K562 (cell line): ENCODE measurements at regions not wholly inside any gene's neighbourhood (a gene's known extent, or its start where the extent isn't known, plus 50 kb on each side); places are given as distances from the start of the nearest gene placed in this dataset.

Experiments used
- ATAC-seq: fragments of 200-7000 bp; cut with Tn5 transposase; 3 replicates; pipeline ENCODE4 v1.9.1; 2020; ENCODE audit warnings: moderate library complexity
- BruUV-seq: library from RNA; stranded (reverse); fragments of 400-500 nt; replicated peaks from 2 replicates; lab custom pipeline; 2021; lab: Mats Ljungman, UMichigan
- CTCF ChIA-PET: fragments of 300-600 bp; formaldehyde crosslinking; extraction: SDS; loops from one replicate; lab custom pipeline; 2021; ENCODE audit warnings: low intra/inter-chr PET ratio; lab: Yijun Ruan, JAX
- POLR2A ChIA-PET: fragments of 300-600, 350-650 bp; sonication (Branson Sonifier 250); formaldehyde crosslinking; extraction: SDS; loops from one replicate; lab custom pipeline; 2021; ENCODE audit warnings: antibody characterized with exemption, inconsistent platforms; lab: Yijun Ruan, JAX
- DNase-seq, 4 experiments: peaks; one replicate each; pipeline versions ENCODE4 v3.0.0 to v3.0.0-alpha.2; 2011 to 2018; ENCODE audit warnings: low spot score in 3 of 4, mixed read lengths in 3 of 4; ENCODE audit errors: extremely low read depth in 1 of 4
- FAIRE-seq: peaks from 2 replicates; lab custom pipeline; 2011; peaks lifted over from hg19 to GRCh38; lab: Jason Lieb, UNC
- H2AFZ ChIP-seq: 2 replicates; pipeline ENCODE4 v1.6.0; 2011; ENCODE audit warnings: low read depth, low read length, control low read depth, inconsistent platforms
- H3K27ac ChIP-seq: fragments of 200-600 bp; 3 replicates; pipeline ENCODE4 v1.8.0; 2011; ENCODE audit warnings: low read depth, mild to moderate bottlenecking, control low read depth, inconsistent platforms, low read length, moderate library complexity, mixed read lengths; ENCODE audit errors: extremely low read depth
- H3K27me3 ChIP-seq, 2 experiments: fragments of 300-600 bp in 1 of 2; 2 replicates in 1 of 2; 3 replicates in 1 of 2; pipeline versions ENCODE4 v1.6.0 to v1.8.0; 2011; ENCODE audit warnings: inconsistent platforms in 2 of 2, low read length in 2 of 2, mild to moderate bottlenecking in 1 of 2, mixed read lengths in 1 of 2, moderate library complexity in 1 of 2; ENCODE audit not compliant: control insufficient read depth in 2 of 2, insufficient read depth in 2 of 2
- H3K36me3 ChIP-seq: fragments of 300-600 bp; 3 replicates; pipeline ENCODE4 v1.8.0; 2011; ENCODE audit warnings: mild to moderate bottlenecking, low read length, inconsistent platforms; ENCODE audit not compliant: control insufficient read depth, insufficient read depth
- H3K4me1 ChIP-seq, 2 experiments: fragments of 200-600 bp in 1 of 2; replicated peaks in 1 of 2; 2 replicates in 1 of 2; 3 replicates in 1 of 2; pipeline versions ENCODE4 v1.5.1 to v1.8.0; 2011; ENCODE audit warnings: inconsistent platforms in 2 of 2, low read length in 2 of 2, mild to moderate bottlenecking in 1 of 2, mixed read lengths in 1 of 2, moderate library complexity in 1 of 2; ENCODE audit not compliant: control insufficient read depth in 2 of 2, insufficient read depth in 2 of 2
- H3K4me2 ChIP-seq: 2 replicates; pipeline ENCODE4 v1.6.1; 2011; ENCODE audit warnings: low read length, control low read depth, inconsistent platforms, mixed read lengths; ENCODE audit not compliant: insufficient read depth
- H3K4me3 ChIP-seq: fragments of 200-600 bp; sonication (generic), shearing (Covaris generic); 2 replicates; pipeline ENCODE4 v1.5.1; 2016; ENCODE audit warnings: control low read depth, inconsistent platforms
- H3K79me2 ChIP-seq: fragments of 200-600 bp; 3 replicates; pipeline ENCODE4 v1.8.0; 2011; ENCODE audit warnings: low read length, inconsistent platforms; ENCODE audit not compliant: control insufficient read depth, insufficient read depth
- H3K9ac ChIP-seq, 2 experiments: 2 replicates each; pipeline versions ENCODE4 v1.6.0 to v1.6.1; 2011; ENCODE audit warnings: low read depth in 2 of 2, low read length in 2 of 2, control low read depth in 1 of 2, inconsistent platforms in 1 of 2, mild to moderate bottlenecking in 1 of 2, mixed read lengths in 1 of 2; ENCODE audit not compliant: insufficient read depth in 1 of 2
- H3K9me1 ChIP-seq: one replicate; pipeline ENCODE4 v1.6.0; 2011; ENCODE audit warnings: inconsistent platforms, mild to moderate bottlenecking, low read length, moderate library complexity; ENCODE audit not compliant: control insufficient read depth, insufficient read depth
- H3K9me3 ChIP-seq: replicated peaks from 2 replicates; pipeline ENCODE4 v1.5.1; 2011; ENCODE audit warnings: low read depth, low read length, inconsistent platforms; ENCODE audit not compliant: control insufficient read depth, insufficient read depth
- H4K20me1 ChIP-seq: replicated peaks from 2 replicates; pipeline ENCODE4 v1.6.1; 2011; ENCODE audit warnings: low read length, inconsistent platforms, mixed read lengths; ENCODE audit not compliant: control insufficient read depth, insufficient read depth
- ARNT ChIP-seq, 2 experiments: fragments of 450-650 bp; IDR thresholded peaks; 2 replicates each; pipeline ENCODE4 v1.6.1; 2016; ENCODE audit warnings: mild to moderate bottlenecking in 1 of 2
- BMI1 ChIP-seq: fragments of 150-350 bp; IDR thresholded peaks from 2 replicates; pipeline ENCODE4 v1.6.1; 2014; ENCODE audit warnings: low read length
- ERF ChIP-seq: fragments of 450-650 bp; formaldehyde crosslinking; IDR thresholded peaks from 2 replicates; pipeline ENCODE4 v1.4.0; 2020; ENCODE audit warnings: mild to moderate bottlenecking, mixed read lengths
- ETS1 ChIP-seq: conservative IDR thresholded peaks from 2 replicates; pipeline ENCODE4 v1.6.1; 2011; ENCODE audit warnings: low read depth, mild to moderate bottlenecking, low read length; ENCODE audit not compliant: control insufficient read depth
- FOXA3 ChIP-seq, 2 experiments: fragments of 450-650 bp in 1 of 2; sonication (generic) in 1 of 2; formaldehyde crosslinking; IDR thresholded peaks in 1 of 2; conservative IDR thresholded peaks in 1 of 2; 2 replicates each; pipeline versions ENCODE4 v1.4.0 to v1.8.0; 2020 to 2022; ENCODE audit warnings: mild to moderate bottlenecking in 2 of 2, missing genetic modification reagents in 1 of 2
- GATA2 ChIP-seq: sonication (generic); formaldehyde crosslinking; IDR thresholded peaks from 2 replicates; pipeline ENCODE4 v1.4.0; 2020; ENCODE audit warnings: mild to moderate bottlenecking, missing genetic modification reagents
- GTF2F1 ChIP-seq: IDR thresholded peaks from 2 replicates; pipeline ENCODE4 v1.6.1; 2011; ENCODE audit warnings: low read depth, low read length, improper control_type of control experiment
- KLF10 ChIP-seq: fragments of 250-450 bp; sonication (Bioruptor Pico); IDR thresholded peaks from 2 replicates; pipeline ENCODE4 v1.6.1; 2021; ENCODE audit warnings: matching md5 sums
- MAX ChIP-seq: sonication (generic); formaldehyde crosslinking; IDR thresholded peaks from 2 replicates; pipeline ENCODE4 v1.9.0; 2022; ENCODE audit warnings: mild to moderate bottlenecking, missing genetic modification reagents
- NEUROD1 ChIP-seq: fragments of 150-350 bp; IDR thresholded peaks from 2 replicates; pipeline ENCODE4 v1.6.1; 2014; ENCODE audit warnings: borderline replicate concordance, low read length, low read depth; ENCODE audit not compliant: partially characterized antibody
- PML ChIP-seq: IDR thresholded peaks from 2 replicates; pipeline ENCODE4 v1.6.1; 2012; ENCODE audit warnings: low read length, inconsistent platforms
- RHOXF2B ChIP-seq: fragments of 250-450 bp; sonication (Bioruptor Pico); conservative IDR thresholded peaks from 2 replicates; pipeline ENCODE4 v1.5.1; 2021
- SIN3B ChIP-seq: fragments of 450-650 bp; IDR thresholded peaks from 2 replicates; pipeline ENCODE4 v1.6.1; 2017; ENCODE audit warnings: low read depth, mild to moderate bottlenecking, moderate library complexity
- YBX1 ChIP-seq: fragments of 450-650 bp; IDR thresholded peaks from 2 replicates; pipeline ENCODE4 v1.7.1; 2016; ENCODE audit warnings: mild to moderate bottlenecking
- ZBTB1 ChIP-seq: sonication (generic); formaldehyde crosslinking; IDR thresholded peaks from 2 replicates; pipeline ENCODE4 v1.8.1; 2023; ENCODE audit warnings: missing genetic modification reagents, low read depth, mild to moderate bottlenecking, borderline replicate concordance
- ZFPM2 ChIP-seq: fragments of 250-450 bp; sonication (Bioruptor Pico); IDR thresholded peaks from 2 replicates; pipeline ENCODE4 v1.5.1; 2022; ENCODE audit warnings: mild to moderate bottlenecking
- ZNF133 ChIP-seq: fragments of 250-450 bp; sonication (Bioruptor Pico); IDR thresholded peaks from 2 replicates; pipeline ENCODE4 v1.4.0; 2020; ENCODE audit warnings: mild to moderate bottlenecking
- WGBS: fragments of 100-300 bp; shearing (Covaris generic); methylation state at CpG from one replicate; pipeline ENCODE4 v1.1.6; 2016; ENCODE audit warnings: low coverage, mixed read lengths; ENCODE audit not compliant: insufficient coverage; ENCODE audit errors: missing lambda C conversion rate; 5-methylcytosine and 5-hydroxymethylcytosine counted together
- in situ Hi-C: fragments of 300-500 bp; cut with MboI; formaldehyde crosslinking; loops from 4 replicates; pipeline ENCODE4 v1.15.0; 2018; ENCODE audit warnings: inconsistent platforms, mixed read lengths
- intact Hi-C: fragments of 100-400 bp; cut with micrococcal nuclease; formaldehyde crosslinking; loops from 2 replicates; pipeline ENCODE4 v1.14.2; 2022
- TF ChIP-seq, protein P1 (sequence below): fragments of 250-450 bp; sonication (Bioruptor Pico); IDR thresholded peaks from 2 replicates; pipeline ENCODE4 v1.4.0; 2020; ENCODE audit warnings: mild to moderate bottlenecking, moderate library complexity, borderline replicate concordance

GRCh38 chr5:67636091-67636490 lies 439.5 kb upstream of the CD180 start:
- ChIA-PET POLR2A (no interaction called here), CTCF (no interaction called here)
- Histone ChIP-seq H3K36me3 (no peaks in the 10 kb centered on the region), H3K27me3 (no peaks in the 10 kb centered on the region), H3K27ac (no peak overlapping the region), H3K79me2 (no peaks in the 10 kb centered on the region), H3K9me3 (0 out of 2 replicates have a peak, but pooled peaks cover 2% of the 10 kb centered on the region), H2AFZ (no peak overlapping the region), H3K9me1 (no peaks in the 10 kb centered on the region), H3K4me2 (no peak overlapping the region), H3K4me3 (no peak overlapping the region), H3K4me1 (no peaks in the 10 kb centered on the region), H4K20me1 (no peaks in the 10 kb centered on the region), H3K9ac (no peak overlapping the region)
- in situ Hi-C loops, result no loop called here
- ATAC-seq (no peak), DNase-seq (no peak), FAIRE-seq (no peak)
- intact Hi-C loops, result no loop called here
- BruUV-seq, result no TSS peak
- WGBS, result 0% methylated on average over 1 of the region's 1 CpG
- TF ChIP-seq RHOXF2B, result no peak
- TF ChIP-seq GATA2 (CRISPR knock-in tag), result no peak
- no peak for TF ChIP-seq FOXA3 (CRISPR knock-in tag; conservative IDR thresholded peaks at IDR 0.05 in 1 of 2, IDR thresholded peaks at IDR 0.05 in 1 of 2)
- no peak for TF ChIP-seq MAX (CRISPR knock-in tag)
- TF ChIP-seq, protein P1, sequence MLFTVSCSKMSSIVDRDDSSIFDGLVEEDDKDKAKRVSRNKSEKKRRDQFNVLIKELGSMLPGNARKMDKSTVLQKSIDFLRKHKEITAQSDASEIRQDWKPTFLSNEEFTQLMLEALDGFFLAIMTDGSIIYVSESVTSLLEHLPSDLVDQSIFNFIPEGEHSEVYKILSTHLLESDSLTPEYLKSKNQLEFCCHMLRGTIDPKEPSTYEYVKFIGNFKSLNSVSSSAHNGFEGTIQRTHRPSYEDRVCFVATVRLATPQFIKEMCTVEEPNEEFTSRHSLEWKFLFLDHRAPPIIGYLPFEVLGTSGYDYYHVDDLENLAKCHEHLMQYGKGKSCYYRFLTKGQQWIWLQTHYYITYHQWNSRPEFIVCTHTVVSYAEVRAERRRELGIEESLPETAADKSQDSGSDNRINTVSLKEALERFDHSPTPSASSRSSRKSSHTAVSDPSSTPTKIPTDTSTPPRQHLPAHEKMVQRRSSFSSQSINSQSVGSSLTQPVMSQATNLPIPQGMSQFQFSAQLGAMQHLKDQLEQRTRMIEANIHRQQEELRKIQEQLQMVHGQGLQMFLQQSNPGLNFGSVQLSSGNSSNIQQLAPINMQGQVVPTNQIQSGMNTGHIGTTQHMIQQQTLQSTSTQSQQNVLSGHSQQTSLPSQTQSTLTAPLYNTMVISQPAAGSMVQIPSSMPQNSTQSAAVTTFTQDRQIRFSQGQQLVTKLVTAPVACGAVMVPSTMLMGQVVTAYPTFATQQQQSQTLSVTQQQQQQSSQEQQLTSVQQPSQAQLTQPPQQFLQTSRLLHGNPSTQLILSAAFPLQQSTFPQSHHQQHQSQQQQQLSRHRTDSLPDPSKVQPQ (CRISPR knock-in tag), result no peak
- no peak for TF ChIP-seq NEUROD1
- TF ChIP-seq PML, result no peak
- TF ChIP-seq YBX1, result no peak
- no peak for TF ChIP-seq BMI1
- no peak for TF ChIP-seq ARNT (IDR thresholded peaks at IDR 0.05)
- TF ChIP-seq KLF10 (CRISPR knock-in tag), result no peak
- no peak for TF ChIP-seq ZFPM2
- no peak for TF ChIP-seq ZBTB1 (CRISPR knock-in tag)
- TF ChIP-seq ZNF133 (CRISPR knock-in tag), result no peak
- TF ChIP-seq ETS1, result no peak
- TF ChIP-seq GTF2F1, result no peak
- TF ChIP-seq ERF (CRISPR knock-in tag), result no peak
- no peak for TF ChIP-seq SIN3B
